H1 (cell line): ENCODE measurements at regions not wholly inside any gene's neighbourhood (a gene's known extent, or its start where the extent isn't known, plus 50 kb on each side); places are given as distances from the start of the nearest gene placed in this dataset.

Source experiments
- CTCF ChIA-PET: fragments of 300-600 bp; sonication (Branson Sonifier 250); formaldehyde crosslinking; loops from one replicate; lab custom pipeline; 2021; ENCODE audit not compliant: partially characterized antibody; lab: Charles Lee
- POLR2A ChIA-PET: fragments of 300-600 bp; sonication (Branson Sonifier 250); formaldehyde crosslinking; loops from one replicate; lab custom pipeline; 2021; ENCODE audit warnings: inconsistent platforms; ENCODE audit not compliant: partially characterized antibody; lab: Charles Lee
- DNase-seq, 2 experiments: peaks; one replicate each; pipeline versions ENCODE4 v3.0.0 to v3.0.0-alpha.2; 2010 to 2022; ENCODE audit warnings: low spot score in 2 of 2, low read depth in 1 of 2, mixed read lengths in 1 of 2
- FAIRE-seq: peaks from 2 replicates; lab custom pipeline; 2011; peaks lifted over from hg19 to GRCh38; lab: Jason Lieb, UNC
- H2AFZ ChIP-seq: 2 replicates; pipeline ENCODE4 v1.8.1; 2012; ENCODE audit warnings: low read length, inconsistent platforms
- H2AK5ac ChIP-seq: 2 replicates; pipeline ENCODE4 v1.6.1; 2013; ENCODE audit warnings: low read depth, low read length
- H2BK120ac ChIP-seq: replicated peaks from 2 replicates; pipeline ENCODE3; 2013; ENCODE audit warnings: low read depth, low read length, inconsistent platforms
- H2BK12ac ChIP-seq: 2 replicates; pipeline ENCODE4 v1.6.1; 2013; ENCODE audit warnings: low read depth, low read length
- H2BK15ac ChIP-seq: 2 replicates; pipeline ENCODE4 v1.6.1; 2013; ENCODE audit warnings: low read length
- H2BK20ac ChIP-seq: 2 replicates; pipeline ENCODE4 v1.6.1; 2013; ENCODE audit warnings: low read length
- H2BK5ac ChIP-seq: 2 replicates; pipeline ENCODE4 v1.6.1; 2013; ENCODE audit warnings: low read depth, low read length
- H3K14ac ChIP-seq: 2 replicates; pipeline ENCODE4 v1.6.1; 2013; ENCODE audit warnings: inconsistent platforms; ENCODE audit not compliant: insufficient read length
- H3K18ac ChIP-seq: 2 replicates; pipeline ENCODE4 v1.6.1; 2013; ENCODE audit warnings: low read length; ENCODE audit errors: extremely low read depth
- H3K23ac ChIP-seq: 2 replicates; pipeline ENCODE4 v1.6.1; 2013; ENCODE audit warnings: inconsistent platforms; ENCODE audit not compliant: insufficient read length
- H3K23me2 ChIP-seq: 2 replicates; pipeline ENCODE4 v1.6.1; 2013; ENCODE audit warnings: low read depth, low read length
- H3K27ac ChIP-seq: 2 replicates; pipeline ENCODE4 v1.6.1; 2011; ENCODE audit warnings: low read depth, low read length, inconsistent platforms
- H3K27me3 ChIP-seq, 4 experiments: replicated peaks in 1 of 4; 1 replicate in 1 of 4; 2 replicates in 3 of 4; pipeline versions ENCODE4 v1.6.1 to v1.8.1; 2011 to 2013; ENCODE audit warnings: low read length in 3 of 4, mild to moderate bottlenecking in 3 of 4, inconsistent platforms in 2 of 4, mixed read lengths in 2 of 4, moderate library complexity in 1 of 4; ENCODE audit not compliant: control insufficient read depth in 3 of 4, insufficient read depth in 3 of 4; ENCODE audit errors: extremely low read depth in 1 of 4
- H3K36me3 ChIP-seq, 4 experiments: 2 replicates each; pipeline versions ENCODE4 v1.6.1 to v1.8.1; 2011 to 2013; ENCODE audit warnings: mild to moderate bottlenecking in 4 of 4, low read length in 3 of 4, moderate library complexity in 2 of 4, control low read depth in 1 of 4, inconsistent platforms in 1 of 4; ENCODE audit not compliant: insufficient read depth in 4 of 4, control insufficient read depth in 2 of 4
- H3K4ac ChIP-seq: replicated peaks from 2 replicates; pipeline ENCODE3; 2013; ENCODE audit warnings: low read length, low read depth, mixed read lengths, inconsistent platforms; ENCODE audit not compliant: insufficient read length
- H3K4me1 ChIP-seq, 4 experiments: replicated peaks in 1 of 4; 1 replicate in 1 of 4; 2 replicates in 3 of 4; pipeline versions ENCODE4 v1.6.1 to v1.8.1; 2011 to 2013; ENCODE audit warnings: low read length in 3 of 4, inconsistent platforms in 2 of 4, mixed read lengths in 1 of 4; ENCODE audit not compliant: insufficient read depth in 4 of 4, control insufficient read depth in 3 of 4
- H3K4me2 ChIP-seq, 2 experiments: 2 replicates each; pipeline versions ENCODE4 v1.6.1 to v1.8.1; 2011 to 2013; ENCODE audit warnings: low read depth in 2 of 2, low read length in 2 of 2, control low read depth in 1 of 2, inconsistent platforms in 1 of 2, mild to moderate bottlenecking in 1 of 2; ENCODE audit not compliant: insufficient read depth in 1 of 2
- H3K4me3 ChIP-seq, 4 experiments: fragments of 200-600, 300-600 bp in 1 of 4; sonication (generic), shearing (Covaris generic), sonication (Bioruptor Twin) in 1 of 4; 2 replicates each; pipeline versions ENCODE4 v1.5.1 to v1.8.1; 2011 to 2016; ENCODE audit warnings: low read length in 4 of 4, low read depth in 3 of 4, control low read depth in 2 of 4, inconsistent platforms in 2 of 4, mild to moderate bottlenecking in 2 of 4, mixed read lengths in 1 of 4, moderate library complexity in 1 of 4; ENCODE audit not compliant: insufficient read depth in 2 of 4; ENCODE audit errors: extremely low read depth in 1 of 4
- H3K56ac ChIP-seq: replicated peaks from 2 replicates; pipeline ENCODE3; 2013; ENCODE audit warnings: low read depth, mild to moderate bottlenecking, mixed read lengths, low read length, inconsistent platforms; ENCODE audit not compliant: insufficient read length
- H3K79me1 ChIP-seq: 2 replicates; pipeline ENCODE4 v1.6.1; 2013; ENCODE audit warnings: low read depth, low read length, control low read depth
- H3K79me2 ChIP-seq, 2 experiments: 2 replicates each; pipeline versions ENCODE4 v1.6.1 to v1.8.1; 2012 to 2013; ENCODE audit warnings: low read length in 2 of 2, mild to moderate bottlenecking in 2 of 2, inconsistent platforms in 1 of 2; ENCODE audit not compliant: insufficient read depth in 2 of 2, control insufficient read depth in 1 of 2
- H3K9ac ChIP-seq, 4 experiments: replicated peaks in 1 of 4; 1 replicate in 1 of 4; 2 replicates in 3 of 4; pipeline versions ENCODE4 v1.6.1 to v1.8.1; 2011 to 2013; ENCODE audit warnings: low read depth in 3 of 4, low read length in 3 of 4, control low read depth in 2 of 4, mild to moderate bottlenecking in 2 of 4, moderate library complexity in 2 of 4, inconsistent platforms in 1 of 4; ENCODE audit errors: extremely low read depth in 1 of 4
- H3K9me3 ChIP-seq, 2 experiments: 2 replicates each; pipeline versions ENCODE4 v1.6.1 to v1.8.1; 2012 to 2013; ENCODE audit warnings: mild to moderate bottlenecking in 2 of 2, moderate library complexity in 2 of 2, control low read depth in 1 of 2, inconsistent platforms in 1 of 2, low read depth in 1 of 2, low read length in 1 of 2, mixed read lengths in 1 of 2; ENCODE audit not compliant: insufficient read depth in 2 of 2
- H4K20me1 ChIP-seq, 2 experiments: replicated peaks in 1 of 2; 2 replicates each; pipeline versions ENCODE3 to v1.8.1; 2011 to 2013; ENCODE audit warnings: inconsistent platforms in 2 of 2, low read length in 2 of 2, mild to moderate bottlenecking in 1 of 2; ENCODE audit not compliant: insufficient read depth in 2 of 2, control insufficient read depth in 1 of 2
- H4K5ac ChIP-seq: 2 replicates; pipeline ENCODE4 v1.6.1; 2013; ENCODE audit warnings: low read length, low read depth, mixed read lengths, inconsistent platforms; ENCODE audit not compliant: insufficient read length
- H4K8ac ChIP-seq: 2 replicates; pipeline ENCODE4 v1.8.0; 2013; ENCODE audit warnings: mild to moderate bottlenecking, moderate library complexity, low read length, inconsistent platforms; ENCODE audit not compliant: insufficient read depth; ENCODE audit errors: extremely low read depth
- H4K91ac ChIP-seq: replicated peaks from 2 replicates; pipeline ENCODE3; 2013; ENCODE audit warnings: low read length, mixed read lengths, inconsistent platforms; ENCODE audit not compliant: insufficient read length
- BACH1 ChIP-seq: IDR thresholded peaks from 2 replicates; pipeline ENCODE4 v1.6.1; 2012; ENCODE audit warnings: low read length, improper control_type of control experiment
- BCL11A ChIP-seq, 2 experiments: IDR thresholded peaks; one replicate each; pipeline ENCODE4 v1.6.1; 2011; ENCODE audit warnings: low read depth in 2 of 2, low read length in 2 of 2, mild to moderate bottlenecking in 2 of 2
- CTCF ChIP-seq, 3 experiments: IDR thresholded peaks; 1 replicate in 2 of 3; 2 replicates in 1 of 3; pipeline versions ENCODE4 v1.5.1 to v1.6.1; 2011; ENCODE audit warnings: low read length in 3 of 3, mild to moderate bottlenecking in 3 of 3, inconsistent platforms in 2 of 3, low read depth in 1 of 3, moderate library complexity in 1 of 3; ENCODE audit not compliant: insufficient read depth in 1 of 3; ENCODE audit errors: control extremely low read depth in 1 of 3
- JUND ChIP-seq: IDR thresholded peaks from 2 replicates; pipeline ENCODE4 v1.6.1; 2011; ENCODE audit warnings: mild to moderate bottlenecking, improper control_type of control experiment, low read length
- RNF2 ChIP-seq: fragments of 200-900, 300-1000 bp; sonication (generic); IDR thresholded peaks from 2 replicates; pipeline ENCODE4 v1.7.1; 2016; ENCODE audit warnings: borderline replicate concordance, low read depth, mild to moderate bottlenecking, antibody characterized with exemption, low read length; ENCODE audit not compliant: poor library complexity, severe bottlenecking; ENCODE audit errors: missing control alignments
- SIN3A ChIP-seq, 2 experiments: IDR thresholded peaks in 1 of 2; conservative IDR thresholded peaks in 1 of 2; 2 replicates each; pipeline ENCODE4 v1.6.1; 2011 to 2012; ENCODE audit warnings: low read length in 2 of 2, improper control_type of control experiment in 1 of 2, low read depth in 1 of 2, mild to moderate bottlenecking in 1 of 2
- SP1 ChIP-seq: IDR thresholded peaks from 2 replicates; pipeline ENCODE4 v1.6.1; 2011; ENCODE audit warnings: low read depth, low read length
- SP2 ChIP-seq: IDR thresholded peaks from 2 replicates; pipeline ENCODE4 v1.6.1; 2012; ENCODE audit warnings: mild to moderate bottlenecking, low read length, inconsistent platforms
- SUZ12 ChIP-seq: fragments of 200-600 bp; sonication (generic); IDR thresholded peaks from 2 replicates; pipeline ENCODE4 v1.6.1; 2012; ENCODE audit warnings: mild to moderate bottlenecking, inconsistent platforms, low read length, moderate library complexity, mixed read lengths
- TAF7 ChIP-seq: optimal IDR thresholded peaks from 2 replicates; pipeline ENCODE3; 2011; ENCODE audit warnings: low read depth, mild to moderate bottlenecking, inconsistent platforms, low read length, moderate library complexity, borderline replicate concordance
- TCF12 ChIP-seq: IDR thresholded peaks from 2 replicates; pipeline ENCODE4 v1.6.1; 2011; ENCODE audit warnings: low read depth, mild to moderate bottlenecking, low read length
- TEAD4 ChIP-seq: IDR thresholded peaks from 2 replicates; pipeline ENCODE4 v1.6.1; 2012; ENCODE audit warnings: low read depth, low read length, inconsistent platforms, mixed read lengths
- WGBS, 2 experiments: shearing (Covaris generic) in 1 of 2; methylation state at CpG; one replicate each; pipeline versions ENCODE4 v1.1.6 to v1.1.7; 2013 to 2015; ENCODE audit warnings: low lambda C conversion rate in 2 of 2, mixed read lengths in 2 of 2, inconsistent platforms in 1 of 2, low coverage in 1 of 2, missing lambda C conversion rate in 1 of 2; ENCODE audit not compliant: insufficient replicate concordance in 2 of 2, insufficient coverage in 1 of 2, insufficient read length in 1 of 2; ENCODE audit errors: extremely low coverage in 1 of 2, missing lambda C conversion rate in 1 of 2; 5-methylcytosine and 5-hydroxymethylcytosine counted together

- Histone ChIP-seq H3K18ac (no peak overlapping the region), H3K4me1 (peaks cover 0 to 2% (median 0%) of the 10 kb centered on the region in 4 experiments; a peak in 1 of 7 replicates), H4K20me1 (no peaks in the 10 kb centered on the region), H3K27ac (no peak overlapping the region), H2BK120ac (no peak overlapping the region), H2BK20ac (no peak overlapping the region), H3K4ac (no peak overlapping the region), H3K23me2 (no peaks in the 10 kb centered on the region), H3K14ac (no peak overlapping the region), H3K9ac (no peak overlapping the region), H2BK15ac (no peak overlapping the region), H4K8ac (no peak overlapping the region), H3K9me3 (no peaks in the 10 kb centered on the region), H3K79me2 (no peaks in the 10 kb centered on the region), H2AFZ (no peak overlapping the region), H3K36me3 (no peaks in the 10 kb centered on the region), H4K5ac (no peak overlapping the region), H3K56ac (no peak overlapping the region), H2BK5ac (no peak overlapping the region), H3K4me3 (no peak overlapping the region), H4K91ac (no peak overlapping the region), H3K27me3 (no peaks in the 10 kb centered on the region), H2BK12ac (no peak overlapping the region), H3K4me2 (no peak overlapping the region), H3K23ac (no peak overlapping the region), H3K79me1 (no peaks in the 10 kb centered on the region), H2AK5ac (no peak overlapping the region)
- ChIA-PET CTCF (interaction anchor here (0.6 kb wide), 1 partner anchor 148 kb away, joined by 3 read pairs; no protein-coding TSS in a partner anchor), POLR2A (no interaction called here)
- 93% methylated on average over 2 of the region's 2 CpGs; no CpG with 5 or more reads in 1 of the 2 experiments for WGBS, 2 experiments
- no peak for FAIRE-seq
- DNase-seq = no peak
- TF ChIP-seq SP2 (no peak), TAF7 (no peak), SIN3A (conservative IDR thresholded peaks at IDR 0.05 in 1 of 2, IDR thresholded peaks at IDR 0.05 in 1 of 2; ENCODE audit: low read depth in 1 of 2, low read length in 2 of 2) (no peak), SP1 (no peak), JUND (no peak), TCF12 (no peak), RNF2 (no peak), CTCF (IDR thresholded peaks at IDR 0.05; ENCODE audit: control extremely low read depth in 1 of 3, insufficient read depth in 1 of 3, low read depth in 1 of 3, low read length in 3 of 3) (no peak), BCL11A (IDR thresholded peaks at IDR 0.05; ENCODE audit: low read depth in 2 of 2, low read length in 2 of 2) (no peak), BACH1 (no peak), SUZ12 (no peak), TEAD4 (no peak)
Observed at GRCh38 chr9:82154573-82154972, 166.0 kb downstream of the SPATA31D1 start.
